ENCODE measurements at regions not wholly inside any gene's neighbourhood (a gene's known extent, or its start where the extent isn't known, plus 50 kb on each side); places are given as distances from the start of the nearest gene placed in this dataset.
"Not testable (repeated sequence)": the region's sequence is repeated elsewhere in the genome, so short reads cannot be mapped to it uniquely, and the experiment has no call there.

DNA sequence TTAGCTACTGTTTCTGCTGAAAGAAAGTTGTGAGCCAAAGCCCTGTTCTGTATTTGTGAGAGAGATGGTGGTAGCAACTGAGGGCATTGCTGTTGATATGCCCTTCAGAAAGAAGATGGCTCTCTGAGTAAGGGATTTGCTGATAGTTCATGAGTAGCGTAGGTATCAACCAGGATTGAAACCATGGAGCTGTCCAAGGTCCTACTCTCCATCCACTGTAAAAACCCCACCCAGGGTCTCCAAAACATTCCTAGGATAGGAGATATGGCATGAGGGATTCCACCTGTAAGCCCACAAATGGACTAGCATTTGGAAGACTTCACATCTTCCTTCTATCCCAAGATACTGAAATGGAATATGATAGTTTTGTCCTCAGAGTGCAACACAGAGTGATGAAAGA, 277.1 kb upstream of the PRKX start:
- TF ChIP-seq MXI1 (IDR thresholded peaks at IDR 0.05; ENCODE audit: borderline replicate concordance, low read depth, low read length) (no peak), MAZ (IDR thresholded peaks at IDR 0.05; ENCODE audit: borderline replicate concordance, low read depth, low read length) (no peak), RAD21 (IDR thresholded peaks at IDR 0.05; ENCODE audit: low read length) (no peak)
- H2BK15ac ChIP-seq (ENCODE audit: low read depth, low read length) = no peak overlapping the region
- no peak overlapping the region for H3K23ac ChIP-seq (ENCODE audit: low read depth, low read length)
- no peak overlapping the region for H3K27ac ChIP-seq (ENCODE audit: insufficient read depth, low read length)
- no peak overlapping the region for H3K4me3 ChIP-seq (ENCODE audit: insufficient read depth, low read depth, low read length)
- BruUV-seq (replicated peaks) = no TSS peak
- no peak overlapping the region for H4K91ac ChIP-seq (ENCODE audit: insufficient read depth, low read depth, low read length)
- ChIA-PET POLR2A (ENCODE audit: unreplicated experiment) (no interaction called here), CTCF (no interaction called here)
- no peaks in the 10 kb centered on the region for H3K27me3 ChIP-seq (ENCODE audit: control insufficient read depth, insufficient read depth, low read length)
- no peak overlapping the region for H3K4me2 ChIP-seq (ENCODE audit: low read depth, low read length)
- H3K9me3 ChIP-seq (ENCODE audit: control insufficient read depth, insufficient read depth, low read length) = no peaks in the 10 kb centered on the region
- in situ Hi-C loops (cut with MboI; ENCODE audit: low sequenced_read_pairs) = no loop called here
- no CpG with 5 or more reads among the region's 1 CpG for WGBS, 2 experiments (ENCODE audit: extremely low coverage in 2 of 2, insufficient read length in 1 of 2)
- no peak overlapping the region for H3K4ac ChIP-seq (ENCODE audit: low read depth, low read length)
- H4K20me1 ChIP-seq (ENCODE audit: insufficient read depth, low read length) = no peaks in the 10 kb centered on the region
- H3K18ac ChIP-seq (ENCODE audit: low read depth, low read length) = no peak overlapping the region
- ATAC-seq (ENCODE audit: low read depth) = no peak
- no peaks in the 10 kb centered on the region for H3K4me1 ChIP-seq (ENCODE audit: control insufficient read depth, insufficient read depth, low read length)
- dilution Hi-C loops (cut with HindIII; ENCODE audit: low sequenced_read_pairs, unreplicated experiment) = no loop called here
- no peak overlapping the region for H4K5ac ChIP-seq (ENCODE audit: low read depth, low read length)
- H2AFZ ChIP-seq (replicated peaks; ENCODE audit: low read length, poor library complexity) = no peak overlapping the region
- no peak overlapping the region for H2AK9ac ChIP-seq (replicated peaks; ENCODE audit: low read depth, low read length, poor library complexity)
- no peak for DNase-seq
- no peaks in the 10 kb centered on the region for H3K36me3 ChIP-seq (ENCODE audit: control insufficient read depth, insufficient read depth, low read length)
- H2BK20ac ChIP-seq (ENCODE audit: low read depth, low read length) = no peak overlapping the region
- intact Hi-C loops (cut with micrococcal nuclease) = no loop called here
- no peak overlapping the region for H3K9ac ChIP-seq (ENCODE audit: low read depth, low read length)
- no peak overlapping the region for H2BK5ac ChIP-seq (ENCODE audit: low read depth, low read length, poor library complexity, severe bottlenecking)
- H3K14ac ChIP-seq (replicated peaks; ENCODE audit: low read depth, low read length) = no peak overlapping the region
- no peak overlapping the region for H4K8ac ChIP-seq (ENCODE audit: low read depth in 2 of 2, low read length in 2 of 2)
- no peak overlapping the region for H3K56ac ChIP-seq (ENCODE audit: extremely low read depth, insufficient read depth, low read length)
- H2AK5ac ChIP-seq (ENCODE audit: low read depth, low read length) = no peak overlapping the region
- no peaks in the 10 kb centered on the region for H3K79me1 ChIP-seq (ENCODE audit: low read depth in 1 of 2, low read length in 2 of 2)
- H3K9me1 ChIP-seq (ENCODE audit: insufficient read depth, low read length) = no peaks in the 10 kb centered on the region
- H2BK120ac ChIP-seq (ENCODE audit: low read depth, low read length) = no peak overlapping the region

DNA sequence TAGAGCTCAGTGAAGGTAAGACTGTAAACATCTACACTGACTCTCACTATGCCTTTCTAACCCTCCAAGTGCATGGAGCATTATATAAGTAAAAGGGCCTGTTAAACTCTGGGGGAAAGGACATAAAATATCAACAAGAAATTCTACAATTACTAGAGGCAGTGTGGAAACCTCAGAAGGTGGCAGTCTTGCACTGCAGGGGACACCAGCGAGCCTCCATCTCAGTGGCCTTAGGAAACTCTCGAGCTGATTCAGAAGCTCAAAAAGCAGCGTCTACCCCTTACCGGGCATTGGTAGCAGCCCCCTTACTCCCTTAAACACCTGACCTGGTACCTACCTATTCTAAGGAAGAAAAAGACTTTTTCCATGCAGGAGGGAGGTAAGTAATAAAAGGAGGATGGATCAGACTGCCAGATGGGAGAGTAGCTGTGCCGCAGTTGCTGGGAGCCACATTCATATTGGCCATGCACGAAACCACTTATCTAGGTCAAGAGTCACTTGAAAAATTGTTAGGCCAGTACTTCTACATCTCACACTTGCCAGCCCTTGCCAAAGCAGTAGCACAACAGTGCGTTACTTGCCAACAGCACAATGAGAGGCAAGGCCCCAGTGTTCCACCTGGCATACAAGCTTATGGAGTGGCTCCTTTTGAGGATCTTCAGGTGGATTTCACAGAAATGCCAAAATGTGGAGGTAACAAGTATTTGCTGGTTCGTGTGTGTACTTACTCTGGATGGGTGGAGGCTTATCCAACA, 258.8 kb upstream of the PRKX start:
- DNase-seq; H3K9ac ChIP-seq (ENCODE audit: low read depth, low read length); H3K9me1 ChIP-seq (ENCODE audit: insufficient read depth, low read length); H3K14ac ChIP-seq (replicated peaks; ENCODE audit: low read depth, low read length); H4K91ac ChIP-seq (ENCODE audit: insufficient read depth, low read depth, low read length); H2BK15ac ChIP-seq (ENCODE audit: low read depth, low read length); H2AK5ac ChIP-seq (ENCODE audit: low read depth, low read length); H2AFZ ChIP-seq (replicated peaks; ENCODE audit: low read length, poor library complexity); H4K8ac ChIP-seq (ENCODE audit: low read depth in 2 of 2, low read length in 2 of 2); H3K27ac ChIP-seq (ENCODE audit: insufficient read depth, low read length); H4K5ac ChIP-seq (ENCODE audit: low read depth, low read length); H3K4me2 ChIP-seq (ENCODE audit: low read depth, low read length); H3K18ac ChIP-seq (ENCODE audit: low read depth, low read length); dilution Hi-C loops (cut with HindIII; ENCODE audit: low sequenced_read_pairs, unreplicated experiment); H3K27me3 ChIP-seq (ENCODE audit: control insufficient read depth, insufficient read depth, low read length); H4K20me1 ChIP-seq (ENCODE audit: insufficient read depth, low read length); ATAC-seq (ENCODE audit: low read depth); in situ Hi-C loops (cut with MboI; ENCODE audit: low sequenced_read_pairs); H3K4ac ChIP-seq (ENCODE audit: low read depth, low read length); H3K4me3 ChIP-seq (ENCODE audit: insufficient read depth, low read depth, low read length); H3K9me3 ChIP-seq (ENCODE audit: control insufficient read depth, insufficient read depth, low read length); H3K23ac ChIP-seq (ENCODE audit: low read depth, low read length); H3K79me1 ChIP-seq (ENCODE audit: low read depth in 1 of 2, low read length in 2 of 2); intact Hi-C loops (cut with micrococcal nuclease); H3K4me1 ChIP-seq (ENCODE audit: control insufficient read depth, insufficient read depth, low read length); H3K56ac ChIP-seq (ENCODE audit: extremely low read depth, insufficient read depth, low read length); H2BK5ac ChIP-seq (ENCODE audit: low read depth, low read length, poor library complexity, severe bottlenecking); H3K36me3 ChIP-seq (ENCODE audit: control insufficient read depth, insufficient read depth, low read length); BruUV-seq (replicated peaks); H2BK120ac ChIP-seq (ENCODE audit: low read depth, low read length); H2BK20ac ChIP-seq (ENCODE audit: low read depth, low read length); POLR2A ChIA-PET (ENCODE audit: unreplicated experiment); H2AK9ac ChIP-seq (replicated peaks; ENCODE audit: low read depth, low read length, poor library complexity): not testable (repeated sequence)
- 44% methylated on average over 3 of the region's 8 CpGs; no CpG with 5 or more reads in 1 of the 2 experiments for WGBS, 2 experiments (ENCODE audit: extremely low coverage in 2 of 2, insufficient read length in 1 of 2)
- CTCF ChIA-PET = interaction anchor here (0.6 kb wide), 1 partner anchor 10 kb away, joined by 3 read pairs; no protein-coding TSS in a partner anchor

Data from IMR-90 (cell line).